ENCODE measurements at regions not wholly inside any gene's neighbourhood (a gene's known extent, or its start where the extent isn't known, plus 50 kb on each side); places are given as distances from the start of the nearest gene placed in this dataset.

DNA sequence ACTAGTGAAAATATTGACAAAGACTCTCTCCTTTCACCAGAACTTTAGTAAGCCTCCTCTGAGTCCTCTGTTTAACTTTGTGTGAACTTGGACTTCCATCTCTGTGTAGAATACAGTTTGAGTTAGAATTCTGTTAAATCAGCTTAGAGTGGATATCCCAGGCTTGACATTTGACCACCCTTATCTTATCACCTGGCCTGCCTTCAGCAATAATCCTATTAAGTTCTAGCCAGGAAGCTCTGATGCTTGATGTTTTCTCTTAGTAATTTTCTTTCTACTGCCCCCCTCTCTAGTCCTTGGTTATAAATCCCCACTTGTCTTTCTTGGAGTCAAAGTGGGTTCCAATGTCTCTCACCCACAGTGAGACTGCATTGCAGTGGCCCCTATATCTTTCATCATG is 702.7 kb upstream of the GCFC2 start:
- Histone ChIP-seq H3K9me3 (no peaks in the 10 kb centered on the region), H3K27me3 (no peaks in the 10 kb centered on the region), H3K4me1 (no peaks in the 10 kb centered on the region), H3K27ac (no peak overlapping the region), H3K36me3 (no peaks in the 10 kb centered on the region), H3K4me3 (replicated peaks in 1 of 3) (no peak overlapping the region)
- DNase-seq: no peak
- TF ChIP-seq POLR2A (IDR thresholded peaks at IDR 0.05): no peak
- TF ChIP-seq, protein P1, sequence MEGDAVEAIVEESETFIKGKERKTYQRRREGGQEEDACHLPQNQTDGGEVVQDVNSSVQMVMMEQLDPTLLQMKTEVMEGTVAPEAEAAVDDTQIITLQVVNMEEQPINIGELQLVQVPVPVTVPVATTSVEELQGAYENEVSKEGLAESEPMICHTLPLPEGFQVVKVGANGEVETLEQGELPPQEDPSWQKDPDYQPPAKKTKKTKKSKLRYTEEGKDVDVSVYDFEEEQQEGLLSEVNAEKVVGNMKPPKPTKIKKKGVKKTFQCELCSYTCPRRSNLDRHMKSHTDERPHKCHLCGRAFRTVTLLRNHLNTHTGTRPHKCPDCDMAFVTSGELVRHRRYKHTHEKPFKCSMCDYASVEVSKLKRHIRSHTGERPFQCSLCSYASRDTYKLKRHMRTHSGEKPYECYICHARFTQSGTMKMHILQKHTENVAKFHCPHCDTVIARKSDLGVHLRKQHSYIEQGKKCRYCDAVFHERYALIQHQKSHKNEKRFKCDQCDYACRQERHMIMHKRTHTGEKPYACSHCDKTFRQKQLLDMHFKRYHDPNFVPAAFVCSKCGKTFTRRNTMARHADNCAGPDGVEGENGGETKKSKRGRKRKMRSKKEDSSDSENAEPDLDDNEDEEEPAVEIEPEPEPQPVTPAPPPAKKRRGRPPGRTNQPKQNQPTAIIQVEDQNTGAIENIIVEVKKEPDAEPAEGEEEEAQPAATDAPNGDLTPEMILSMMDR (IDR thresholded peaks at IDR 0.05): no peak
- intact Hi-C loops (cut with DNase I): no loop called here

DNA sequence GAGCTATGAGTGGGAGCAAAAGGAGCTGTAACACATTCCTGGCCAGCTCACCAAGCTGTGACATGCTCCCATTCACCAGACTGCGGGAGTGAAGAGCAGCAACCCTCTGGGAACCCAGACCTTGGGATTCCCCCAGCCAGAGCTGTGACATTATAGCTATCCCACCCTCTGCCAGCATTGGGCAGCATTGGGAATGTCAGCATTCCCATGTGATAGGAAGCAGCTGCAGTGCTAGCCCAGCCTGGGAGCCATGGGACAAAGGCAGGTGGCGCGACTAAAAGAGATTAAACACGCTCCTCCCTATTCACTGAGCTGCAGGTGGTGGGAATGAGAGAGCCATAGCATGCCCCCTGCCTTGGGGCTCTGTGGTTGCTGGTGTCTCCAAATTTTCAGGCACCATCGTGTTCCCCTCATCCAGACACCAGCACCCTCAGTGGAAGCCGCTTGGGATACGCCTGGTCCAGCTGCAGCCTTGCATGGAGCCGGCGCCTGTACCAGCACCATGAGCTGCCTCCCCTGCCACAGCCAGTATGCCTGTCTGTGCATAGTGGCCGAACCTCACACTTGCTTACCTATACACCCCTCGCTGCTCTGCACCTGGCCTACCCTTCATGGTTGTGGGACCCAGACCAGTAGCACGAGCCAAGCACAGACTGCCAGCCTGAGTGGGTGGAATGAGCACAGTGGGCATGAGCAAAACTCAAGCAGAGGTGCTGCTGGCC is 695.6 kb upstream of the GCFC2 start:
- DNase-seq: no peak
- intact Hi-C loops (cut with DNase I): no loop called here

DNA sequence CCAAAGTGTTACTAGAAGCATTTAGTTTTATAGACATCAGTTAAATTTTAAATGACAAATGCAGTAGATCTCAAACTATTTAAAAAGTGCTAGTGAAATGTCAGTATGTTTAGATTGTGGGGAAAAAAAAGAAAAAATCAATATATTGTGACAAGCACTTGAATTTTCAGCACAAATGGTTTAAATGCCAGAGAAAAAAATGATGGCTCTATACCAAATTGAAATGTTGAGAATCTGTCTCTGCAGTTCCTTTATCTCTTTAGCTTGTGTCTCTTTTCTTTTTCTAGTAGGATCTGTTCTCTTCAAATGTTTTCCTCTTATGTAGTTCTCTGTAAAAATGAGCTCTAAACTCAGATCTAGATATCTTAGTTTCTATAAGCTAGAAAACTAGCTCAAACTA is 682.6 kb upstream of the GCFC2 start:
- H3K27ac ChIP-seq: no peak overlapping the region
- DNase-seq: no peak
- no peak overlapping the region for H3K4me3 ChIP-seq (replicated peaks in 1 of 3)
- intact Hi-C loops (cut with DNase I): no loop called here
- TF ChIP-seq, protein P1 (IDR thresholded peaks at IDR 0.05): no peak
- TF ChIP-seq POLR2A (IDR thresholded peaks at IDR 0.05): no peak
- H3K36me3 ChIP-seq: no peaks in the 10 kb centered on the region
- H3K27me3 ChIP-seq: no peaks in the 10 kb centered on the region
- no peaks in the 10 kb centered on the region for H3K9me3 ChIP-seq
- H3K4me1 ChIP-seq: no peaks in the 10 kb centered on the region

More for the DNA sequence above, 695.6 kb upstream of the GCFC2 start:
- 91 to 93% methylated on average over 5 to 11 of the region's 12 CpGs for WGBS, 2 donors
- Histone ChIP-seq H3K36me3 (no peaks in the 10 kb centered on the region), H3K4me1 (no peaks in the 10 kb centered on the region), H3K4me3 (replicated peaks in 1 of 3) (no peak overlapping the region), H3K9me3 (no peaks in the 10 kb centered on the region), H3K27me3 (no peaks in the 10 kb centered on the region), H3K27ac (no peak overlapping the region)
- no peak for TF ChIP-seq POLR2A (IDR thresholded peaks at IDR 0.05)
- TF ChIP-seq, protein P1 (IDR thresholded peaks at IDR 0.05): no peak

DNA sequence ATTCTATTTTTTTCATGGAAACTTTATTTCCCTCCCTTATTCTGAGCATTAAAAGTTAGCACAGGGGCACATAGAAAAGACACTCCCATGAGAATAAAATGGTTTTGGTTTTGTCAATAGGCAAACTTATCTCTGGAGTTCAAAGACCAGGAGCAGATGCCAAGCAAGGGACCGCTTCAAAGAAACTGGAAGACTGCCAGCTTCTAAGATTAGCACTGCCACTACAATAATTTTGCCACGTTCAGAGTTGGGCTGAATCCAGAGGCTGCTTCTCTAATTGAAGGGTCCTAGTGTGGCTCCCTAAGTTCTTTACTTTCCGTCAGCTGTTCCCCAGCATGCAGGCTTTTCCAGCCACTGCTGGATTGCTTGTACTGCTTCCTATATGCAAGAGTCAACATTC is 681.0 kb upstream of the GCFC2 start:
- no peak for DNase-seq
- 14% methylated on average over 3 of the region's 3 CpGs for WGBS, 2 donors
- H3K9me3 ChIP-seq: no peaks in the 10 kb centered on the region
- no peak overlapping the region for H3K27ac ChIP-seq
- no peaks in the 10 kb centered on the region for H3K27me3 ChIP-seq
- TF ChIP-seq POLR2A (IDR thresholded peaks at IDR 0.05): no peak
- TF ChIP-seq, protein P1 (IDR thresholded peaks at IDR 0.05): no peak
- no peaks in the 10 kb centered on the region for H3K4me1 ChIP-seq
- no peaks in the 10 kb centered on the region for H3K36me3 ChIP-seq
- H3K4me3 ChIP-seq (replicated peaks in 1 of 3): no peak overlapping the region
- intact Hi-C loops (cut with DNase I): no loop called here

DNA sequence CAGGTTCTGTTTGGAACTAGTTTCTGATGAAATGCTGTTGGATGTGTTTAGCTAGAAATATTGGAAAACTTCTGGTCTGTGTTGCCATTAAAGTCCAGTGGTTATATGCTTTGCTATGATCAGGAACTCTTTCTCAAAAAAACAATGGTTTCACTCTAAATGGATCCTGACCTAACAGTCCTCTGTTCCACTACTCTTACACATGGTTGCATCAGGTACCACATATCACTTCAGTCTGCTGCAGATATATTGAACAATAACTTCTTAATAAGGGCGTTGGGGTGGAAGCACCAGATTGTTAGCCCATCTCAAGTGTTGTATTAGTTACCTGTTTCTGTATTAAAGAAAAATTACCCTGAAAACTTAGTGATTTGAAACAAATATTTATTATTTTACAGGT is 676.6 kb upstream of the GCFC2 start:
- H3K4me1 ChIP-seq: no peaks in the 10 kb centered on the region
- H3K27ac ChIP-seq: no peak overlapping the region
- DNase-seq: no peak
- TF ChIP-seq POLR2A (IDR thresholded peaks at IDR 0.05): no peak
- TF ChIP-seq, protein P1 (IDR thresholded peaks at IDR 0.05): no peak
- H3K4me3 ChIP-seq (replicated peaks in 1 of 3): no peak overlapping the region
- no peaks in the 10 kb centered on the region for H3K36me3 ChIP-seq
- WGBS, 2 donors: 67 to 71% methylated on average over 1 of the region's 1 CpG
- no peaks in the 10 kb centered on the region for H3K27me3 ChIP-seq
- intact Hi-C loops (cut with DNase I): no loop called here
- H3K9me3 ChIP-seq: no peaks in the 10 kb centered on the region
